ENCODE measurements at regions not wholly inside any gene's neighbourhood (a gene's known extent, or its start where the extent isn't known, plus 50 kb on each side); places are given as distances from the start of the nearest gene placed in this dataset.
"Not testable (repeated sequence)": the region's sequence is repeated elsewhere in the genome, so short reads cannot be mapped to it uniquely, and the experiment has no call there.

DNA sequence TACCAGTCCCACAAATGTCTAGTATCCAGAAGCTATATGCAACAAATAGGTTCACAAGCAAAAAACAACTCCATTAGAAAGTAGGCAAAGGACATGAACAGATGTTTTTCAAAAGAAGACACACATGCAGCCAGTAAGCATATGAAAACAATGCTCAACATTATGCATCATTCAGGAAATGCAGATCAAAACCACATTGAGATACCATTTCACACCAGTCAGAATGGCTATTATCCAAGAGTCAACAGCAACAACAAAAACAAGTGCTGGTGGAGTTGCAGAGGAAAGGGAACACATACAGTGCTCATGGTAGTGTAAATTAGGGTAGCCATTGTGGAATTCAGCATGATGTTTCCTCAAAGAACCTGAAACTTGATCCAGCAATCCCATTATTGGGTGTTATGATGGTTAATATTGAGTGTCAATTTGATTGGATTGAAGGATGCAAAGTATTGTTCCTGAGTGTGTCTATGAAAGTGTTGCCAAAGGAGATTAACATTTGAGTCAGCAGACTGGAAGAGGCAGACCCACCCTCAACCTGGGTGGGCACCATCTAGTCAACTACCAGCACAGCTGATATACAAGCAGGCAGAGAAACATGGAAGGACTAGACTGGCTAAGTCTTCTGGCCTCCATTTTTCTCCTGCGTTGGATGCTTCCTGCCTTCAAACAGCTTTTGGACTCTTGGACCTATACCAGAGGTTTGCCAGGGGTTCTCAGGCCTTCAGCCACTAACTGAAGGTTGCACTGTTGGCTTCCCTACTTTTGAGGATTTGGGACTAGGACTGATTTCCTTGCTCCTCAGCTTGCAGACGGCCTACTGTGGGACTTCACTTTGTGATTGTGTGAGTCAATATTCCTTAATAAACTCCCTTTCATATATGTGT lies 218.4 kb upstream of the SEMA3D start:
- DNase-seq: no peak

DNA sequence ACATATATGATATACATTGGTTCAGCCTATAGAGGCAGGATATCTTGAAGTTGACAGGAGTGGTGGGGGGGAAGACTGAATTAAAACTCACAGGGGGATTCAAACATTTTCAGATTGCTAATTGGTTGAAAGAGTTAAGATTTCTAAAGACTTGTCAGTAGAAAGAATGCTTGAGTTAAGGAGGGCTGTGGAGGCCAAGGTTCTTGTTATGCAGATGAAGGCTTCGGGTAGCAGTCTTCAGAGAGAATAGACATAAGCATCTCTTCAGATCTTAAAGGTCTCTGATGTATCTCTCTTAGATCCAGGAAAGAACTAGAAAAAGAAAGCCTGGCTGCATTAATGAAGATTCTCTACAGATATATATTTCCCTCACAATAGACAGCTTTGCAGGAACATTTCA lies 209.8 kb upstream of the SEMA3D start:
- no peak for DNase-seq

DNA sequence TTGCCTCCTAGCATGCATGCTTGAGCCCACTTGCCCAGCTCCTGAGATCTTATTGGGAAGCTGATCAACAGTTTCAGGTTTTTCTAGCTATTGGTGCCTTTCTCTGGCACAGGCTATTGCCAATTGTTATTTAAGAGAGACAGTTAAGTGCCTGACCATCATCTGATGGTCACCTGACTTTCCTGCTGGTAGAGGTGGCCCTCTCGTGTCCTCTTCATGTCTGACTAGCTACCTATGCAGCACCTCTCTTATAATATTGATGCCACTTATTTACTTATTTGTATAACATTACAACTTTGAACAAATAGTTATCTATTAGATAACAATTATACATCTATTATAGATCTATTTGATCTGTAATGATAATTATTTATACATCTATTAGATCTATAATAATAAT lies 205.9 kb upstream of the SEMA3D start:
- no peak for DNase-seq

DNA sequence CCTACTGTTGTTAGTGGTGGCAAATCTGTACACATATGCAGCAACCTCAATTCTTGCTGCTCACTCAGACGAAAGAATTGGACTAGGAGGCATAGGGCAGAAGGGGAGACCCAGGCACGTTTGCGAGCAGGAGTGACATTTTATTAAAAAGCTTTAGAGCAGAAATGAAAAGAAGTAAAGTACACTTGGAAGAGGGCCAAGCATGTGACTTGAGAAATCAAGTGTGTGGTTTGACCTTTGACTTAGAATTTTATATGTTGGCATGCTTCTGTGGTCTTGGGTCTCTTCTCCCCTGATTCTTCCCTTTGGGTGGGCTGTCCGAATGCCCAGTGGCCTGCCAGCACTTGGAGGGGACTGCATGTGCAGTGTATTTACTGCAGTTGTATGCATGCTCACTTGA lies 205.5 kb upstream of the SEMA3D start:
- DNase-seq: no peak

DNA sequence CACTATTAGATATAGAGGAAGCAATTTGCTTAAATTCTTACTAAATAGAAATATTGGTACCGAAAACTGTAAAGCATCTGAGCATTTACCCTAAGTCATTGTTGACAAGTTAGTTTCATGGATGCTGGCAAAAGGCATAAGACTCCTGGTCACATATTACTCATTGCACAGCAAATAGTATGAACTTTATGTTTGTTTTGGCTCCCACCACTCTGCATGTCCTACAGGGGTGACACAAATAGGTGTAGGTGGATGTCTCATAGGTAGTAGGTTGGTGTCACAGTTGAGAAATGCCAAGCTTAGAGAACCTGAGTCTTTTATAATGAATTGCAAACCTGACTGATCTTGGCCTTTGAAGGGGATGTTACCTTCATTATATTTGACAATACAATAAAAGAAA lies 199.6 kb upstream of the SEMA3D start:
- no peak for DNase-seq

DNA sequence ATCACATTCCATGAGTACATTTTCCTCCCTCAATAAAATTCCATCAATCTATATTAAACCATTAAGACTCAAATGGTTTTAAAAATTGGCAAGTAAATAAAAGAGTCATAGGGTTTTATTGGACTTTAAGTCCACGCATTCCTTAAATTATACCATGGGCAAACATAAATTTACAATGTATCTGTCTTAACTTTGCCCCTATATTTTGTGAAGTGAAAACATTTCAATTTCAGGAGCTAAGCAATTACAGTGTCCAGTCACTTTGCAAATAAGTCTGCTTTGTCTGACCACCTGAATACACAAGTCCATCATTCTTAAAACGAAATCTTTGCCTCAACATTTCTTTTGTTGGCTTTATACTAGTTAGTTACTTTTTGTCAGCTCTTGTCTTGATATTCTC lies 197.5 kb upstream of the SEMA3D start:
- no peak for DNase-seq

DNA sequence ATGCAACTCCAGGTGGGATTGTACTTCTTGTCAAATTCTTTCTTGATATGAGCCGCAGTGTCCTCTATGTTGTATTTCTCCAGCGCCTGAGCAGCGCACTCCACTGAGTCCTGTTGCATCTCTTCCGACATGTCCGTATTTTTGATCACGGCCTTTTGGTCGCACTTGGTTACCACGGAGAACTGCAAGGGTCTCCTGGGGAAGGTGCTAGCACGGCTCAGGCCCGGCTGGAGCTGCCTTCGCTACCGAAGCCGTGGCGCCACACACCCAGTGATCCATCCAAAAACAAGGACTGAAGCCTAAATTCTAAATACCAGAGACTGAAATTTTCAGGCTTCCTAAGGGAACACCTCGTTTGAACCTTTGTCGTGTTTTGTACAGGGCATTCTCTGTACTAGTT lies 194.4 kb upstream of the SEMA3D start:
- no peak for DNase-seq

DNA sequence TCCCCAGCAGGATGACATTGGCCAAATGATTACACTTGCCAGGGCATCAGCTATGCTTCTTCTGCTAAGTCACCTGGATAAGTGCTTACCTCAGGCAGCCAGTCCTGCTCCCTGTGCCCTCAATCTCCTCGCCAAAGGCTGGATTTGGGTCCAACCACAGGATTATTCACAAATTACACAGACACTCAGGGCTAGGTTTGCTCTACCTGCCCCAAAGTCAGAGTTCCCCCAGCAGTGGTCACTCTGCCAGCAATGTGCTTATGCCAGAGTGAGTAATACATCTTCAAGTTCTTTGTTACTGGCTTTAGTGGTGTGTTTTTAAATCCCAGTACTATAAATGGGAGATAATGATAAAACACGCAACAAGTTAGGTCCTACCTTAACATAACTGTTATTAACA lies 189.7 kb upstream of the SEMA3D start:
- DNase-seq: no peak

DNA sequence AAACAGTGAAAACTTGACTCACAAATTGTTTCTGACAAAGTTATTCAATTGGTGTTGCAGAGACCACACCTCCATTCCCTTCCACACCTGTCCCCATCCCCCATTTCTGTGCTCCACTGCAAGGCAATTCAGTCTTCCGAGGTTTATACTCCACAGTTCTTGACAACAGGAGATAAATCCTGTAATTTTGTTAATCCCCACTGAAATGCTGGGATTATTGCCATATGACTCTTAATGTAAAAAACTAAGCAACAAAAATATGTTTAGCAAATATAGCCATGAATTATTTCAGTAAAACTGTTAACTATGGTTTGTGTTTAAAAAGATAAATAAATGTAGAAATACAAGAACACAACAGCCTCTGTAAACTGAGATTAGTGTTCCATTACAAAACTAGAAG lies 170.1 kb upstream of the SEMA3D start:
- DNase-seq: no peak

DNA sequence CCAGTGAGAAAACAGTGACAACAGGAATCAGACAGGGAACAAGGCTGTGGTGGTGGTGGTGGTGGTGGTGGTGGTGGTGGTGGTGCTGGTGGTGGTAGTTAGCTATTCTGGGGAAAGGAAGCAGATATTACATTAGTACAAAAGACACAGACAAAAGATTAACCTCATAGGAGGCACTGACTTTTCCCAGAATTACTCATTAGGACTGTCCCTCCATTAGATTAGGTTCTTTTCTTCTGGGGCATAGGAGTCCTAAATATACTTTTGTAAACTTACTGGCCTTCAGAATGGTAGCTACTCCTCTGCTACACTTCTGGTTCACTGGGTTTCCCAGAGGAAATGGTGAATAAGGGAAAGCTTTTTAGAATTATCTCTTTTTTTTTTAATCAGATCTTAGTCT lies 156.6 kb upstream of the SEMA3D start:
- no peak for DNase-seq

DNA sequence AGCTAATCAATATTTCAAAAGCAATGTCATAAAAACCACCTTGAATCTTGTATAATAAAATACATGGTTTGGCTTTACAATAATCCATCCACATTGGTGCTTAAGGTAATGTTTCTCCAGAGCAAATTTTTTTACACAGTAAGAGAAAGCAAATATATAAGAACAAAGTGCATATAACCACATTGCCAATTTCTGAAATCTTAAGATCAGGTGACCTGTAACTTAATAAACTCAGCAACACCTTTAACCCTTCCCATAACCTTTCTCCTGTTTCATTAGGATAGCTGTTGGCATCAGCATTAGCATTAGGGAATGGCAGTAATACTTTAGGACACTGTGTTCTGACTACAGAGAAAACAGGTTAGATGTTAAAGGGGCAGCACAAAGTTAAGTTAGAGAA lies 155.9 kb upstream of the SEMA3D start:
- no peak for DNase-seq

DNA sequence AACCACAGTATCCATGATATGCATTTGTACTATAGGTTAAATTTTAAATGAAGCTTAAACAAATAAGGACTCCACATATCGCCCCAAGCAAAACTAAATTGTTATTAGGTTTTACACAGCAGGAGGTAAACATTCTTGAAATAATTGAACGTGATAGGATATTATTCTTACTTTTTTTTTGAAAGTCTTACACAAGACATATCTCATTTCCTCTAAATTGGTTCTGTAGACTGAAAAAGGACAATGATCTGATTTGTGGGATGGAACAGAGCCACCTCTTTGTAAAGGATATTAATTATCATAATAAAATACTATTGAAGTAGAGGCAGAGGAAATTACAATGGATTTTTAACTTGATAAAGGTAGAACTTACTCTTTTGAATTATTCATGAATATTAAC lies 155.1 kb upstream of the SEMA3D start:
- DNase-seq: no peak

DNA sequence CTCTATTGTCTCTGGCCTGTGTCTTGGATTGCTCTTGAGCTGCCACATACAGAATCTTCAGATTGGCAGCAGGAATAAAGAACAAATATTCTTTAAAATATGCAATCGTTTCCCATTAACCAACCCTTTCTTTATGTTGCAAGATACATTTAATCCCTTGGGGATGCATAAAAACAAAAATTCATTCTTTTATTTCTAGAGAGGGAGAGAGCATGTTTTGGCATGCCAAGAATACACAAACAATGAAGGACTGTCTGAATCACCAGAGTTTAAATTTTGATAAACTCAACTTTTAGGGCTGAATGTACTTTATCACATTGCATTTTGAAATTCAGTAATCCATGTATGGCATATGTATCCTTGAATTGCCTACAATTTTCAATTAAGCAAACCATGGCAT lies 154.3 kb upstream of the SEMA3D start:
- no peak for DNase-seq

DNA sequence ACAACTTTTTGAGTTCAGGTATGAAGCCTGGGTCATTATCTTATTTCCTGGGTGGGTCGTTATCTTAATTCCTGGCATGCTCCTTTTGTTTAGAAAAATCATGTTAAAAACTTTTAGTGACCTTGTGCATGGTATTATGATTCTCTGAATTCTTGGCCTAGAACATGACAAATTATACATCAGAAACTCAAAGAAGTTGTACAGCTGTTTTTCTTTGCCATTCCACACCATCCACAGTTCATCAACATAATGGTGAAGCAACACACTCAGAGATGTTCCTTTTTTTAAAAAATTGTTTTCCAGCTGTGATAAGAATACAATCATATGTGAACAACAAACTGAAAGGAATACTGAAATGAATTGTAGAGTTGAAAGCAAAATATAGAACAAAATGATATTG lies 149.2 kb upstream of the SEMA3D start:
- no peak for DNase-seq

DNA sequence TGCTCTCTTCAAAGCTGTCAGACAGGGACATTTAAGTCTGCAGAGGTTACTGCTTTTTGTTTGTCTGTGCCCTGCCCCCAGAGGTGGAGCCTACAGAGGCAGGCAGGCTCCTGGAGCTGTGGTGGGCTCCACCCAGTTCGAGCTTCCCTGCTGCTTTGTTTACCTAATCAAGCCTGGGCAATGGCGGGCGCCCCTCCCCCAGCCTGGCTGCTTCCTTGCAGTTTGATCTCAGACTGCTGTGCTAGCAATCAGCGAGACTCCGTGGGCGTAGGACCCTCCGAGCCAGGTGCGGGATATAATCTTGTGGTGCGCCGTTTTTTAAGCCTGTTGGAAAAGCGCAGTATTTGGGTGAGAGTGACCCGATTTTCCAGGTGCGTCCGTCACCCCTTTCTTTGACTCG lies 148.3 kb upstream of the SEMA3D start:
- DNase-seq: not testable (repeated sequence)

DNA sequence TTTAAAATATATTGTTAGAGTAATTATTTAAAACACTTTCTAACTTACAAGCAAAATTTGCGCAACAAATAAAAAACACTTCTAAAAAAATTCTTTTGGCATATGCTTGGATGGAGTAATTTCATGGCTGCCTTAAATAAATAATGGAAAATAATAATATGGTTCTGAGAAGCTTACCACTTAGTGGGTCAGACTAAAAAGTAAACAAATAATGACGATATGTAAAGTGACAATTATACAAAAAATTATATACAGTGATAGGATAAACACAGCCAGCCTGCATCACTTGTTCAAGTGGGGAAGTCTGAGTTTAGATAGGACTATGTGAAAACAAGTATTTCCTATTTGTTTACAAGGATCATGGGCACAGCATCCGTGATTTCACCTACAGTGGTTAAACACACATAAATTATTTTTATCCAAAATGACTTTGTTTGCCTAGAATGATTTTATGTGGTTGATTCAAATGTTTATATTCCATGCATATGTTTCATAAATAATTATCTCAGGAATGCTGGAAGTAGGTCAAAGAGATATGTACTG lies 141.7 kb upstream of the SEMA3D start:
- DNase-seq: no peak

DNA sequence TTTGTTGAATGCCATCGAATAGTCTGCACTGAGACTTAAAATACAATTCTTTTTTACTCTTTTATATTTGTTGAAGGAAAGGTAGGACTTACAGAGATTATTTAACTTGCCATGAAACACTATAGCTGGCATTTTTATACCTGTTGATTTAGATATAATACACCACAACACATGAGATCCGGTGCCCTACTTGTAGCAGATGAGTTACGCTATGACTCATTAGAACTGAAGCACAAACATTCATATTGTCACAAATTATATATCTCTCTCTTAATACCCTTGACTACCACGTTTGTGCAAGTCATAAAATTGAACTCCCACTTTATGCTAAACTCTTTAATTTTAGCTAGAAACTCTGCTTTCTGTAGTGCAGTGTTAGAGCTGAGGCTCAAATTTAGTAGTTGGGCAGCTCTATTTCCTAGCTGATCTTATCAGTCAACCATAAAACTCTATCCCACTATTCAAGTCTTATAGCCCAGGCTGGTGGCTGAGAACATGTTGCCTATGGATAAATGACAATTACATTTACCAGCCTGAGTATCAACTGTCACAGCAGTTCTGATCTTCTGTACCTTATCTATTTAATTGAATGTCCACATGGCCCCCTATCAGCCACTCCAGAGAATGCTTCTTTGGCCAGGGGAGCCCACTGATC lies 137.4 kb upstream of the SEMA3D start:
- DNase-seq: no peak

DNA sequence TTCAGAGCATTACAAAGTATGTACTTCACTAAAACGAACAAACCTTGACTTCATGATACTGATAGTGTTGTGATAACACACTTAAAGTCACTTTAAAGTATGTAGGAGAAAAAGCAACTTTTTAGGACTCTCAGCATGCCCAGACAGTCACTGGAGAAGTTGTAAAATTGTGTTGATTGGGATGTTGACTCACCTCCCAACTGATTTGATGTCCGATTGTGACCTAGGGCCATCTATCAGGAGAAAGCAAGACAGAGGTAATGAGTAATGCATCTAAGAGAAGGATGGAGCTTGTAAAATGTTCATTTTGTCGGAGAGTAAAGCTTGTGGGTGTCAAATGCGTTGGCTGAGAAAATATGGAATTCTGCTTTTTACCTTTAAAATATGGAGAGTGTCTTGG lies 135.4 kb upstream of the SEMA3D start:
- DNase-seq: no peak

DNA sequence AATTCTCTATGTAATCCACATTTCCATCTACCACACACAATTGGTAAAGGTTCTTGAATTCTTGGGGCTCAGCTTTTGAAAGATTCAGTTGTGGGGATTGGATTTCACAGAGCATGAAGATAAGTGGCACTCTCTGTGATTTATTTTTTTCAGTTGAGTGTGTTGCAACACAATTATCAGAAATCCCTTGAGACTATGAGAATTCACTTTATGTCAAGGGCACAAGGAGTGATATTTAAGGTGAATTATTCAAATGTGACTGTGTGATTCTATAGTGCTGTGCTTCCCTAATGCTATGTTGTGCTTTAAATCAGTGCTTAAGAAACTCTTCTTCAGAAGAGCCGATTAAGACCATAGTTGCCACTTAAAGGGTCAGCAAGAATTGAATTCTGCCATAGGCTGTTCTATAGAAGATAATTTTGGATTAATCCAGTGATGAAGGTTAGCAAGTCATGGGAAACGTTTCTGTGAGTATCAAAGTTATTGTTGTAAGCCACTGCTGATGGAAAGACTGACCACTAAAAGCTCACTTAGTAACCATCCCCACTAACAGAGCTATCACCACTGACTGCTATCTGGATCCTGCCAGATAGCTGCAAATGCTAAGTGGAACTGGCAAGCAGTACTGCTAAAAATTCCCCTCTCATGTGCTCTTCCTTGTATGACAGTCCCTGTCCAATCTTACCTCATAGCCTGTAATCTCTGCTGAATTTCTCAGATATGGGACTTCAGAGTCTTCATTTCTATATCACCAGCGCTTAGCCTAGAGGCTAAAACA lies 134.0 kb upstream of the SEMA3D start:
- no peak for DNase-seq

DNA sequence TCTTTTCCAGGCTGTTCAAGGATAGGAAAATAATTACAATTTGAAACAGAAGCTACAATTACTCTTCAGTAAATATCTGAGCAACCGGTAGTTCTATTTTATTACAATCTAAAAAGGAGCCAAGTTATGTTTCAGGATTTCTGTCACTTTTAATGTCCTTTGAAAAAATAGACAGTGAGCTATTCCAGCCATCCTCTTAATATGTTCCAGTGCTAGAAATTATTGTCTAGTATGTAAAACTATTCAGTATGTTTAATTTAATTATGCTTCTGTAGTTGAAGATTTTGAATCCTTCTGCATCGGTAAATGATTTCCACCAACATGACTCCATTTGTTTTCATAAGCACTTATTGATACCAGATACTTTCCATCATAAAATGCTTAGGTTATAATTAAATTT lies 129.6 kb upstream of the SEMA3D start:
- no peak for DNase-seq

DNA sequence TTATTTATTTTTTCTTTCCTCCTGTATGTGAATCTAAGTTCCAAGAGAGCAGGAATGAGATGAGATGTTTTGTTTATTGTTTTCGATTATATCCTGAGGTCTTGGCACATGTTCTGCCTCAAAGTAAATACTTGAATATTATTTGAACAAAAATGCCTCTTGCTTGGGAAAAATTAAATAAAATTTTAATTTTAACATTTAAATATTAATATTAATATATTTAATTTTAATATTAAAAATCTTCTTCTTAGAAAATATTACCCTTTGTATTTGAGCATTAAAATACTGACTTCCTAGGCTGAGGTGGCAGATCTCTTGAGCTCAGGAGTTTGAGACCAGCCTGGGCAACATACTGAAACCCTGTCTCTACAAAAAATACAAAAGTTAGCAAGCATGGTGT lies 123.4 kb upstream of the SEMA3D start:
- no peak for DNase-seq

DNA sequence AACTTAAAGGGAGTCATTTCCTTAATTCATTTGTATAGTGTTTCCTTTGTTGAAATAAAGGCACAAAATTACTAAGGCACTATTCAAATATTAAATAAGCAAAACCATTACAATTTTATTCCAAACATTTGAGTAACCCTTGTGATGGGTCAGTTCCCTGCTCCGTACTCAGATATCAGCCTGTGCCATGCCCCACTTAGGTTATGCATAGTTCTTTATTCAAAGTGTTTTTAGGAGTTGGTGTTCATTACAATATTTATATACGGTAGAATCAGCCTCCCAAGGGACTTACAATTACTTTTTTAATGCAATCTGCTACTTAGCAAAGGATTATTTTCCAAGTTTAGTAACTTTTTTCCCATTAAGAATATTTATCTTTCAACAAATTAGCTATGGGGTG lies 119.3 kb upstream of the SEMA3D start:
- DNase-seq: no peak

DNA sequence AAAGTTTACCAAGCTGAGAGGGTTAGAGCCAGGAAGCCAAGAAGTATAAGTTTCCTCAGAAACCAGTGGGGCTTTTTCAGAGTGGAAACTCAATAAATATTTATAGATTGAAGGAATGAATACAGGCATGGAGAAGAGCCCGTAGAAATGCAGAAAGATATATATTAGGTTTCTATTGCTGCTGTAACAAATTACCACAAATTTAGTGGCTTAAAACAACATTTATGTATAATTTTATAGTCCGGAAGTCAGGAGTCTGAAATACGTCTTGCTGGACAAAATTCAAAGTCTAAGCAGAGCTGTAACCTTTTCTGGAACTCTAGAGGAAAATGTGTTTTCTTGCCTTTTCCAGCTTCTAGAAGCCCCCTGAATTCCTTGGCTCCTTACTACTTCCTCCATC lies 107.3 kb upstream of the SEMA3D start:
- DNase-seq: no peak

Measured in C1 segment of cervical spinal cord (tissue), 14 donors.